Trophoblast cell (in vitro differentiated cells and primary cell): ENCODE measurements at regions not wholly inside any gene's neighbourhood (a gene's known extent, or its start where the extent isn't known, plus 50 kb on each side); places are given as distances from the start of the nearest gene placed in this dataset.

Experiments
- DNase-seq, 2 donors: peaks; one replicate each; pipeline ENCODE4 v3.0.0-alpha.2; 2016
- H2AFZ ChIP-seq: 2 replicates; pipeline ENCODE4 v1.6.1; 2013; ENCODE audit warnings: low read length, moderate library complexity, mild to moderate bottlenecking; ENCODE audit not compliant: insufficient read depth, poor library complexity
- H2AK5ac ChIP-seq: 2 replicates; pipeline ENCODE4 v1.6.1; 2013; ENCODE audit warnings: mild to moderate bottlenecking, low read length
- H2BK120ac ChIP-seq: 2 replicates; pipeline ENCODE4 v1.6.1; 2013; ENCODE audit warnings: low read length, mild to moderate bottlenecking, moderate library complexity; ENCODE audit not compliant: insufficient read depth, poor library complexity
- H2BK12ac ChIP-seq: 2 replicates; pipeline ENCODE4 v1.6.1; 2013; ENCODE audit warnings: mild to moderate bottlenecking, low read length, moderate library complexity
- H2BK5ac ChIP-seq: 2 replicates; pipeline ENCODE4 v1.6.1; 2013; ENCODE audit warnings: low read length, low read depth, moderate library complexity, mild to moderate bottlenecking; ENCODE audit not compliant: poor library complexity
- H3K14ac ChIP-seq: 2 replicates; pipeline ENCODE4 v1.6.1; 2013; ENCODE audit warnings: mild to moderate bottlenecking, low read length
- H3K18ac ChIP-seq: 2 replicates; pipeline ENCODE4 v1.6.1; 2013; ENCODE audit warnings: mild to moderate bottlenecking, low read length
- H3K23ac ChIP-seq: 2 replicates; pipeline ENCODE4 v1.6.1; 2013; ENCODE audit warnings: low read length
- H3K27ac ChIP-seq: 2 replicates; pipeline ENCODE4 v1.5.1; 2013; ENCODE audit warnings: low read depth, mild to moderate bottlenecking, inconsistent platforms, low read length, moderate library complexity
- H3K27me3 ChIP-seq: 2 replicates; pipeline ENCODE4 v1.6.1; 2013; ENCODE audit warnings: inconsistent platforms, mild to moderate bottlenecking, low read length, moderate library complexity; ENCODE audit not compliant: insufficient read depth
- H3K36me3 ChIP-seq, 2 experiments: 1 replicate in 1 of 2; 2 replicates in 1 of 2; pipeline ENCODE4 v1.6.1; 2013; ENCODE audit warnings: low read length in 2 of 2, mild to moderate bottlenecking in 2 of 2, moderate library complexity in 1 of 2; ENCODE audit not compliant: insufficient read depth in 2 of 2, control insufficient read depth in 1 of 2
- H3K4ac ChIP-seq: 2 replicates; pipeline ENCODE4 v1.6.1; 2013; ENCODE audit warnings: low read depth, mild to moderate bottlenecking, low read length, moderate library complexity
- H3K4me1 ChIP-seq, 2 experiments: 1 replicate in 1 of 2; 2 replicates in 1 of 2; pipeline ENCODE4 v1.6.1; 2013; ENCODE audit warnings: low read length in 2 of 2, mild to moderate bottlenecking in 2 of 2, moderate library complexity in 1 of 2; ENCODE audit not compliant: insufficient read depth in 2 of 2, control insufficient read depth in 1 of 2
- H3K4me2 ChIP-seq: 2 replicates; pipeline ENCODE4 v1.6.1; 2013; ENCODE audit warnings: inconsistent platforms, mild to moderate bottlenecking, low read length, moderate library complexity
- H3K4me3 ChIP-seq: 2 replicates; pipeline ENCODE4 v1.5.1; 2013; ENCODE audit warnings: mild to moderate bottlenecking, low read depth, low read length, inconsistent platforms
- H3K79me1 ChIP-seq: one replicate; pipeline ENCODE4 v1.6.1; 2013; ENCODE audit warnings: low read length
- H3K79me2 ChIP-seq: 2 replicates; pipeline ENCODE4 v1.6.1; 2013; ENCODE audit warnings: low read length, mild to moderate bottlenecking; ENCODE audit not compliant: control insufficient read depth, insufficient read depth, poor library complexity
- H3K9ac ChIP-seq: 2 replicates; pipeline ENCODE4 v1.6.1; 2013; ENCODE audit warnings: mild to moderate bottlenecking, low read length
- H3K9me3 ChIP-seq: 2 replicates; pipeline ENCODE4 v1.6.1; 2013; ENCODE audit warnings: low read depth, mild to moderate bottlenecking, control low read depth, inconsistent platforms, low read length; ENCODE audit not compliant: insufficient read depth
- H4K12ac ChIP-seq: 2 replicates; pipeline ENCODE4 v1.6.1; 2013; ENCODE audit warnings: low read depth, mild to moderate bottlenecking, low read length, moderate library complexity
- H4K8ac ChIP-seq: 2 replicates; pipeline ENCODE4 v1.6.1; 2013; ENCODE audit warnings: low read depth, mild to moderate bottlenecking, low read length, moderate library complexity
- H4K91ac ChIP-seq: one replicate; pipeline ENCODE4 v1.6.1; 2013; ENCODE audit warnings: low read depth, mild to moderate bottlenecking, low read length, moderate library complexity
- WGBS: extraction: QIAGEN DNeasy Blood & Tissue Kit; methylation state at CpG from one replicate; pipeline ENCODE4 v1.1.7; 2013; ENCODE audit warnings: missing lambda C conversion rate; ENCODE audit not compliant: insufficient read length, insufficient coverage; ENCODE audit errors: extremely low coverage; 5-methylcytosine and 5-hydroxymethylcytosine counted together

- no peak overlapping the region for H2BK12ac ChIP-seq
- no peak overlapping the region for H3K23ac ChIP-seq
- no peak overlapping the region for H3K9ac ChIP-seq
- H3K4me2 ChIP-seq = no peak overlapping the region
- H3K4me3 ChIP-seq = no peak overlapping the region
- H3K14ac ChIP-seq = no peak overlapping the region
- H2BK5ac ChIP-seq = no peak overlapping the region
- no peak overlapping the region for H3K4ac ChIP-seq
- H3K18ac ChIP-seq = no peak overlapping the region
- H4K12ac ChIP-seq = no peak overlapping the region
- H2AK5ac ChIP-seq = no peak overlapping the region
- no peaks in the 10 kb centered on the region for H3K4me1 ChIP-seq
- H3K9me3 ChIP-seq = no peaks in the 10 kb centered on the region
- H2AFZ ChIP-seq = no peak overlapping the region
- no peaks in the 10 kb centered on the region for H3K27me3 ChIP-seq
- H4K8ac ChIP-seq = no peak overlapping the region
- no peak for DNase-seq
- no peaks in the 10 kb centered on the region for H3K36me3 ChIP-seq
- no peak overlapping the region for H3K27ac ChIP-seq
- no peaks in the 10 kb centered on the region for H3K79me2 ChIP-seq
- no CpG with 5 or more reads among the region's 5 CpGs for WGBS
- no peak overlapping the region for H4K91ac ChIP-seq
- H3K79me1 ChIP-seq = no peaks in the 10 kb centered on the region
- no peak overlapping the region for H2BK120ac ChIP-seq
These were observed 354.6 kb upstream of the CDH11 start for GRCh38 chr16:65476448-65476955.

DNA sequence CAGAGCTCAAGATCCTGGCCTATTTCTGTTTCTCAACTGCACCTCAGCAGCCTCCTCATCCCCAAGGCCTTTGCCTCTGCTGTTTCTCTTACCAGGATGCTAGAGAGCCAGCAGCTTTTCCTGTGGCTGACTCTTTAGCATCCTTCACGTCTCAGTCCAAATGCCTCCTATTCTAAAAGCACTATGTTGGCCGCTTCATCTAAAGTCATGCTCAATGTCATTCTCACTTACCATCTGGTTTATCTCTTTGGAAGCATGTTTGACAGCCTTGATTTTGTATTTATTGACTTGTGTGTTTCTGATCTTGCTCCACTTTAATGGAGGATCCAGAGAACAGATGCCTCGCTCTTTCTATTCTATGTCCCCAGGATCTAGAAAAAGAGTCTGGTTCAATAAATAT is 351.8 kb upstream of the CDH11 start:
- Histone ChIP-seq H3K79me2 (no peaks in the 10 kb centered on the region), H2BK5ac (no peak overlapping the region), H3K4ac (no peak overlapping the region), H3K4me1 (no peaks in the 10 kb centered on the region), H2BK120ac (no peak overlapping the region), H3K4me2 (no peak overlapping the region), H3K79me1 (no peaks in the 10 kb centered on the region), H3K27me3 (no peaks in the 10 kb centered on the region), H3K36me3 (no peaks in the 10 kb centered on the region), H3K9ac (no peak overlapping the region), H2AK5ac (no peak overlapping the region), H3K14ac (no peak overlapping the region), H3K27ac (no peak overlapping the region), H4K8ac (no peak overlapping the region), H3K4me3 (no peak overlapping the region), H3K23ac (no peak overlapping the region), H2BK12ac (no peak overlapping the region), H2AFZ (no peak overlapping the region), H4K12ac (no peak overlapping the region), H3K9me3 (no peaks in the 10 kb centered on the region), H4K91ac (no peak overlapping the region), H3K18ac (no peak overlapping the region)
- DNase-seq = no peak
- WGBS = no CpG with 5 or more reads among the region's 3 CpGs

GRCh38 chr16:65469116-65469515 is 347.3 kb upstream of the CDH11 start:
- no peaks in the 10 kb centered on the region for H3K36me3 ChIP-seq
- H3K27me3 ChIP-seq = no peaks in the 10 kb centered on the region
- no peak overlapping the region for H2BK120ac ChIP-seq
- no peaks in the 10 kb centered on the region for H3K79me1 ChIP-seq
- no peak overlapping the region for H3K18ac ChIP-seq
- H2AFZ ChIP-seq = no peak overlapping the region
- H3K79me2 ChIP-seq = no peaks in the 10 kb centered on the region
- no peak overlapping the region for H2AK5ac ChIP-seq
- no peak overlapping the region for H3K27ac ChIP-seq
- no peak overlapping the region for H3K14ac ChIP-seq
- no peak overlapping the region for H2BK5ac ChIP-seq
- no peak overlapping the region for H4K12ac ChIP-seq
- no peak overlapping the region for H3K4me2 ChIP-seq
- H3K4me3 ChIP-seq = no peak overlapping the region
- no peak overlapping the region for H4K8ac ChIP-seq
- no peaks in the 10 kb centered on the region for H3K4me1 ChIP-seq
- WGBS = no CpG with 5 or more reads among the region's 2 CpGs
- H2BK12ac ChIP-seq = no peak overlapping the region
- DNase-seq = no peak
- no peak overlapping the region for H3K23ac ChIP-seq
- no peak overlapping the region for H4K91ac ChIP-seq
- no peak overlapping the region for H3K4ac ChIP-seq
- H3K9me3 ChIP-seq = no peaks in the 10 kb centered on the region
- no peak overlapping the region for H3K9ac ChIP-seq

DNA sequence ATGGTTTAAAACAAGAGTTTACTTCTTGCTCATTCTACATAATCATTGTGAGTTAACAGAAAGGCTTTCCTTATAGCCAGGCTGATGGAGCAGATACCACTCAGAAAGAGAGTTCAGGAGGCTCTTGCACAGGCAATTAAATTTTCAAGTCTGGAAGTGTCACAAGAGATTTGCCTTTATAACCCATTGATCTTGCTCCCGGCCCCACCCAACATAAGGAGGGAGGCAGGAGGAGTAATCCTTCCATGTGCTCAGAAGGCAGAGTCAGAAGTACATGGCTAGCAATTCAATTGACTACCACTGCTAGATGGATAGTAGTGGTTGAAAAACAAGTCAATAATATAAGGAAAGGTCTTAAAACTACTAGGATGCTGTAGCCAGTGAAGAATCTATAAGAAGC is 346.3 kb upstream of the CDH11 start:
- WGBS = no CpG with 5 or more reads among the region's 1 CpG
- H2AFZ ChIP-seq = no peak overlapping the region
- H4K8ac ChIP-seq = no peak overlapping the region
- DNase-seq = no peak
- H3K79me1 ChIP-seq = no peaks in the 10 kb centered on the region
- H3K4me2 ChIP-seq = no peak overlapping the region
- H4K91ac ChIP-seq = no peak overlapping the region
- H3K9ac ChIP-seq = no peak overlapping the region
- H3K27me3 ChIP-seq = no peaks in the 10 kb centered on the region
- H2BK120ac ChIP-seq = no peak overlapping the region
- H3K27ac ChIP-seq = no peak overlapping the region
- no peaks in the 10 kb centered on the region for H3K79me2 ChIP-seq
- H3K23ac ChIP-seq = no peak overlapping the region
- no peak overlapping the region for H2BK12ac ChIP-seq
- no peaks in the 10 kb centered on the region for H3K9me3 ChIP-seq
- no peak overlapping the region for H4K12ac ChIP-seq
- H2AK5ac ChIP-seq = no peak overlapping the region
- no peak overlapping the region for H3K18ac ChIP-seq
- H3K36me3 ChIP-seq = no peaks in the 10 kb centered on the region
- no peak overlapping the region for H2BK5ac ChIP-seq
- no peak overlapping the region for H3K14ac ChIP-seq
- H3K4me3 ChIP-seq = no peak overlapping the region
- H3K4me1 ChIP-seq = no peaks in the 10 kb centered on the region
- no peak overlapping the region for H3K4ac ChIP-seq
